Upper lobe of right lung (tissue), 1 donor: ENCODE measurements at regions not wholly inside any gene's neighbourhood (a gene's known extent, or its start where the extent isn't known, plus 50 kb on each side); places are given as distances from the start of the nearest gene placed in this dataset.

Source experiments
- ATAC-seq: fragments of 200-7000 bp; cut with Tn5 transposase; one replicate; pipeline ENCODE4 v1.9.1; 2020; ENCODE audit warnings: mild to moderate bottlenecking, moderate library complexity
- DNase-seq: peaks from one replicate; pipeline ENCODE4 v3.0.0-alpha.2; 2020
- H3K27ac ChIP-seq: fragments of 200-600 bp; one replicate; pipeline ENCODE4 v1.8.0; 2022
- H3K27me3 ChIP-seq: fragments of 200-600 bp; one replicate; pipeline ENCODE4 v1.8.0; 2022; ENCODE audit warnings: mild to moderate bottlenecking
- H3K36me3 ChIP-seq: fragments of 200-600 bp; one replicate; pipeline ENCODE4 v1.8.0; 2022
- H3K4me1 ChIP-seq: fragments of 200-600 bp; one replicate; pipeline ENCODE4 v1.8.0; 2022
- H3K4me3 ChIP-seq: fragments of 200-600 bp; one replicate; pipeline ENCODE4 v1.8.0; 2022; ENCODE audit warnings: mild to moderate bottlenecking
- H3K9me3 ChIP-seq: fragments of 200-600 bp; one replicate; pipeline ENCODE4 v1.8.0; 2022
- CTCF ChIP-seq: fragments of 200-600 bp; IDR thresholded peaks from one replicate; pipeline ENCODE4 v1.8.0; 2022; ENCODE audit warnings: antibody characterized with exemption
- intact Hi-C: fragments of 100-400 bp; cut with DNase I; formaldehyde crosslinking; loops from one replicate; pipeline ENCODE4 v1.11.0; 2022
- donor health status: DM: no; HTN: yes; CAD: no; lungs with severe emphysema.

- DNase-seq = no peak
- Histone ChIP-seq H3K27ac (no peak overlapping the region), H3K36me3 (no peaks in the 10 kb centered on the region), H3K4me1 (no peaks in the 10 kb centered on the region), H3K27me3 (no peaks in the 10 kb centered on the region), H3K4me3 (no peak overlapping the region), H3K9me3 (no peaks in the 10 kb centered on the region)
- intact Hi-C loops = no loop called here
- no peak for ATAC-seq
- TF ChIP-seq CTCF = no peak
These were observed 79.2 kb upstream of the COL3A1 start for GRCh38 chr2:188894979-188895378.

- intact Hi-C loops = no loop called here
- no peaks in the 10 kb centered on the region for H3K36me3 ChIP-seq
- no peak for TF ChIP-seq CTCF
- DNase-seq = no peak
- H3K27me3 ChIP-seq = no peaks in the 10 kb centered on the region
- no peak for ATAC-seq
- H3K4me1 ChIP-seq = no peaks in the 10 kb centered on the region
- no peaks in the 10 kb centered on the region for H3K9me3 ChIP-seq
- H3K27ac ChIP-seq = no peak overlapping the region
- H3K4me3 ChIP-seq = no peak overlapping the region
These were observed 77.1 kb upstream of the COL3A1 start for GRCh38 chr2:188897096-188897495.

- DNase-seq = no peak
- intact Hi-C loops = no loop called here
- Histone ChIP-seq H3K36me3 (no peaks in the 10 kb centered on the region), H3K4me1 (no peaks in the 10 kb centered on the region), H3K27ac (peak overlapping the region; percentile 11), H3K9me3 (no peaks in the 10 kb centered on the region), H3K4me3 (no peak overlapping the region), H3K27me3 (no peaks in the 10 kb centered on the region)
- no peak for ATAC-seq
- TF ChIP-seq CTCF = no peak
These were observed 75.9 kb upstream of the COL3A1 start for GRCh38 chr2:188898261-188898660.

GRCh38 chr2:188902901-188903491 lies 71.2 kb upstream of the COL3A1 start:
- ATAC-seq = no peak
- DNase-seq = no peak
- intact Hi-C loops = no loop called here
- no peak for TF ChIP-seq CTCF
- Histone ChIP-seq H3K4me1 (no peaks in the 10 kb centered on the region), H3K27me3 (no peaks in the 10 kb centered on the region), H3K27ac (no peak overlapping the region), H3K36me3 (no peaks in the 10 kb centered on the region), H3K9me3 (no peaks in the 10 kb centered on the region), H3K4me3 (no peak overlapping the region)

- Histone ChIP-seq H3K9me3 (no peaks in the 10 kb centered on the region), H3K4me3 (no peak overlapping the region), H3K27me3 (no peaks in the 10 kb centered on the region), H3K36me3 (no peaks in the 10 kb centered on the region), H3K4me1 (no peaks in the 10 kb centered on the region), H3K27ac (no peak overlapping the region)
- intact Hi-C loops = no loop called here
- DNase-seq = no peak
- no peak for ATAC-seq
- no peak for TF ChIP-seq CTCF
These were observed 70.4 kb upstream of the COL3A1 start for GRCh38 chr2:188903740-188904139.

GRCh38 chr2:188909036-188909435 lies 65.1 kb upstream of the COL3A1 start:
- ATAC-seq (no peak), DNase-seq (no peak)
- H3K4me1 ChIP-seq = no peaks in the 10 kb centered on the region
- H3K36me3 ChIP-seq = no peaks in the 10 kb centered on the region
- no peaks in the 10 kb centered on the region for H3K27me3 ChIP-seq
- intact Hi-C loops = no loop called here
- no peak for TF ChIP-seq CTCF
- H3K4me3 ChIP-seq = no peak overlapping the region
- no peak overlapping the region for H3K27ac ChIP-seq
- no peaks in the 10 kb centered on the region for H3K9me3 ChIP-seq
